IPS DF 19.7 (cell line): ENCODE measurements at regions not wholly inside any gene's neighbourhood (a gene's known extent, or its start where the extent isn't known, plus 50 kb on each side); places are given as distances from the start of the nearest gene placed in this dataset.

Experiments used
- DNase-seq: peaks from one replicate; pipeline ENCODE4 v3.0.0-alpha.2; 2013; ENCODE audit warnings: low read depth, low spot score

DNA sequence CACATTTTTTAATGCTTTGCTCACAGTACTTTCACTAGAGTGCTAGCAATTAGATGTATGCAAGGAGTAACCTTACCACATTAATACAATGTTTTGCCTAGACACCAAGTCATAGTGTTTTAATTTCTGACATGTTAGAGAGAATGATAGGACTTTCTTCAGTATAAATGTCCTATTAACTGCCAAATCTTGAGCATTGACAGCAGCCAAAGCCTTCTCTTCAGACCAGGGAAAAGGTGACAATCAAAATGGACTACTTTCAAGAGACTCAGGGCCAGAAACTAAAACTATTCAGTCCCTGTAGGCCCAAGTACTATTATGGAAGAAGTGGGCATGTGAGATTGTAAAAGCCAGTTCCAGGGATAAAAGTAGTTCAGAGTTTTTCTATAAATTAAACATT, 201.4 kb upstream of the PCDH15 start:
- DNase-seq: no peak

DNA sequence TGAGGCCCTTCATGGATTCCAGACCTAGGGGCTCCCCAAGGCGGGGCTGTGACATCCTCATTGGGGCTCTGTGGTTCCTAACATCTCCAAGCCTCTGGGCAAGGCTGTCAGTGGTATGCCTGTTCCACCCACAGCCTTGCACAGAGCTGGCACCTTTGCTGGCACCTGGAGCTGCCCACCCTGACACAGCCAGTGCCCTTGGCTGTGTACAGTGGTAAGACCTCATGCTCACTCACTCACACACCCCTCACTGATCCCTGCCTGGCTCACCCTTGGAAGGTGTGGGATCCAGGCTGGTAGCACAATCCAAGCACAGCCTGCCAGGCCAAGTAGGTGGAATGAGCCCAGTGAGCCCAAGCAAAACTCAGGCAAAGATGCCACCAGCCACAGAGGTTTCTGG, 200.4 kb upstream of the PCDH15 start:
- no peak for DNase-seq

DNA sequence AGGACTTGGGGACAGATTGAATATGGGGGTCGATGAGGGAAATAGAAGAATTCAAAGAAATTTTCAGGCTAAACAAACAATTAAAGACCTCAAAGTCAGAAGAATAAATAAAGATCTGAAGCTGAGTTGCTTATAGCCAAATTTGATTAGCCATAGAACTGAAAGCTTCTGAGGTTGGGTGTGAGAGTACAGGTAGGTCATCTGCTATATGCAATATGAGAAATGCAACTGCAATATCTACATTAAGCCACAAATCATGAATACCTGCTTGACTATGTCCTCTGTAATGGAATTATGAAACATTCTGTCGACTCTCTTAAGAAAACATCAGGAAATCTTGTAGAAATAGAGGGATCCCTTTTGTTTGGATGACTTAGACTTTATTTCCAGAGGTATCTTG, 192.1 kb upstream of the PCDH15 start:
- DNase-seq: no peak

DNA sequence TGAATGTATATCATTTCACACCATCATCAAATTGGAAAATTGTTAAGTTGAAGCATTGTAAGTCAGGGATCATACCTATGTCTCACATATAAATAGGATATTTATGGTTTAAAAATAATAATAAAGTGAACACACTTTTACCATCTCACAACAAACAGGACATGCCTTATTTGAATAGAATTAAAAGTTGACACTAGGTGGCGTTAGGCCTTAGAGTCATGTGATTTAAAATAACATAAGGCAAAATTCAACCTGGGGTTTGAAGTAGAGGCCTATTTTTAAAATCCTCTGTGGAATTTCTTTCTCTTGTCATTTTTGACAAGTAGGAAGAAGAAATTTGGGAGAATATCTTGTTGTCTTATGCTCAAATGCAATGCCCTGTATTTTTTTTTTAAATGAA, 184.7 kb upstream of the PCDH15 start:
- no peak for DNase-seq

DNA sequence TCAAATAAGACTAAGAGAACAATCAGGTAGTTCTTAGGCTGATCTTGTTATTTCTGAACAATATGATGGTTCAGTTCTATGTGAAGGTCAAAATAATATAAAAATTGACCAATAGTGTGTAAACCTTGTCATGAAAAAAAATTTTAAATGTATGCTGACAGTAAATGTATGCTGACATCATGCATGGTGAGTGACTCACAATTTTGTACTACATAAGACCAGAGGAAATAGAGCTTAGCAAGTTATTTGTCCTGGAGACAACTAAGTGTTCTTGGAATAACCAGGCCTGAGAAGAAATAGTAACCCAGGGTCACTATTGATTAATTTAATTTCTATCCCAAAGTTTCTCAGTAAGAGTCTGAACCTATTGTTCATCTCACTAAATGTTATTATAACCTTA, 182.2 kb upstream of the PCDH15 start:
- no peak for DNase-seq

DNA sequence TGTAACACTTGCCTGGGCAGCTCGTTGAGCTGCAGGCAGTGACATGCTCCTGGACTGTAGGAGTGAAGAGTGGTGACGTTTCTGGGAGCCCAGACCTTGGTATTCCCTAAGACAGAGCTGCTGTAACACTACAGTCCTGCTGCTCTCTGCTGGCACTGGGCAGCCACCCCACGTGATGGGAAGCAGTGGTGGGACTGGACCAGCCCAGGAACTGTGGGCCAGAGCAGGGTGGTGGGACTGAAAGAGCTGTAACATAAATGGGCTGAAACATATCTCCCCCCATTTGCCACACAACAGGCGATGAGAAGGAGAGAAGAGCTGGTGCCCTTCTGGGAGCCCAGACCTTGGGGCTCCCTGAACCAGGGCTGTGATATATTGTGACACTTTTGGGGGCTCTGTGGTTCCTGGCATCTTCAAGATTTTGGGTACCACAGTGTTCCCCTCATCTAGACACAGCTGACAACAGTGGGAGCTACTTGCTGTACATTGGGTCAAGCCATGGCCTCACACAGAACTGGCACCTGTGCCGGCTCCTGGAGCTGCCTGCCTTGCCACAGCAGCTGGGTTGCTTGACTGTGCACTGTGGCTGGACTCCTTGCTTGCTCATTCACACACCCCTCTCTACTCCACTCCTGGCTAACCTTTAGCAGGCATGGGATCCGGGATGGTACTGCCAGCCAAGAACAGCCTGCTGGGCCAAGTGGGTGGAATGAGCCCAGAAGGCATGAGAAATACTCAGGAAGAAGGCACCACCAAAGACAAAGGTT, 161.3 kb upstream of the PCDH15 start:
- no peak for DNase-seq

DNA sequence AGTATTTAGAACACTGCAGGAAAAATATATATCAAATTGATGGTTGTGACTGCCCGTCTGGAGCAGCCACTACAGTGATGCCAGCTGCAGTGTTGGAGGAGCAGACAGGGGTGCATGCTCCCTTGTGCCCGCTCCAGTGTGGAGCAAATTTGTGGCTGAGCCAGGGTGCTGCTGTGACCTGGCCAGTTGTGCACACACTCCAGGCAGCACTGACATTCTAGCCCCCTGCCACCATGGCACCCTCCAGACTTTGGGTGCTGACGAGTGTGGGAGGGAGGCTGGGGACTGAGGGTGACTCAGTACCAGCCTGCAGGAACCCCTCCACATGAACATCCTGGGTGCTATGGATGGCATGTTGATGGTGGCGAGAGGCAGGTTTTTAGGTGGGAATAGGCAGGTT, 160.0 kb upstream of the PCDH15 start:
- DNase-seq: no peak

DNA sequence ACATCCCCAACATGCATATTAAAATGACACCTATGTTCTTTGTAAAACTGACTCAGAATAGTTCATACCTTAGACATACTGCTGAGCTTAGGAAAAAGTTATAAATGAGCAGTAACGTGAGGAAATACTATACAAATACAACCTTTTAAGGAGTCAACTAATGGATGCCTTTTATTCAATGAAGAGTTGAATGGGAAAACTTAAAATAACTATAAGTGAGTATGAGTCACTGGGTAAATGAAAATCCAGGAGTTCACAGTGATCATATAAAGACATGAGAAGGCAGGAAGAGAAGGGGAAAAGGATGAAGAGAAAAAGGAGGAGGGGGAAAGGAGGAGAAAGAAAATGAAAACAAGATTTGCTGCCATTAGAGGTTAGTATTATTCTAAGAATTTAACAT, 157.8 kb upstream of the PCDH15 start:
- no peak for DNase-seq

DNA sequence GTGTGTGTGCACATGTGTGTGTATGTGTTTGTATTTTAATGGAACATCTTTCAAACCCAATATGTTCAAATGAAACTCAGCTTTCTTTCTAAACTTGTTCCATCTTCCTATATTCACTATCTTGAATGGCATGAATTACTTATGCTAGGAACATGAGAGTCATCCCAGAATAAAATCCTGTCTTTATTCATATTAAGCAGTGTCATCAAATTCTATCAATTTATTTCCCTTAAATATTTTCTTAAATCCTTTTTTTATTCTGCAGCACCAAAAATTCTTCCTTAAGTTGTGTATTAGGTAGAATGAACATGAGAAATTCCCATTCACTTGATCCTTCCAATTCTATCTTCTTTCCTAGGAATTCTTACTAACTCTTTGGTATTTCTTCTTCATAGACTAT, 146.6 kb upstream of the PCDH15 start:
- no peak for DNase-seq

DNA sequence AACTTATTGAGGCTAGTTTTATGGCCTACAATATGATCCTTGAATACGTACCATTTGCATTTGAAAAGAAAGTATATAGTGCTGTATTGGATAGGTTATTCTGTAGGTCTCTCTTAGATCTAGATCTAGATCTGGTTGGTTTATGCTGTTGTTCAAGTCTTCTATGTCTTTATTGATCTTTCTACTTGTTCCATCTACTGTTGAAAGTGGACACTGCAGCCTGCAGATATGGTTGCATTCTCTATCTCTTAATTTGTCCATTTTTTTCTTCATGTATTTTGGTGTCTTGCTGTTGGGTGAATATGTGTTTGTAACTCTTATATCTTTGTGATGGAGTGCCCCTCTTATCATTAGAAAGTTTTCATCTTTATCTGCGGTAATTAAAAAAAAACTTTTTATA, 139.4 kb upstream of the PCDH15 start:
- no peak for DNase-seq

DNA sequence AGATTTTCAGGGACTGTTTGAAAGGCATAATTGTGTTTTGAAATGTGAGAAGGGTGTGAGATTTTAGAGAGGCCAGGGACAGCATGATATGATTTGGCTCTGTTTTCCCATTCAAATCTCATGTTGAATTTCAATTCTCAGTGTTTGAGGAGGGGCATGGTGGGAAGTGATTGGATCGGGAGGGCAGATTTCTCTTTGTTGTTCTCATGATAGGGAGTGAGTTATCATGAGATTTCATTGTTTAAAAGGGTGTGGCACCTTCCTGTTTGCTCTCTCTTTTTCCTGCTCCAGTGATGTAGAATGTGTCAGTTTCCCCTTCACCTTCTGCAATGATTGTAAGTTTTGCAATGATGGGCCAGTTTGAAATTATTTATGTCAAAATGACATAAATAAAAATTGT, 113.0 kb upstream of the PCDH15 start:
- no peak for DNase-seq

DNA sequence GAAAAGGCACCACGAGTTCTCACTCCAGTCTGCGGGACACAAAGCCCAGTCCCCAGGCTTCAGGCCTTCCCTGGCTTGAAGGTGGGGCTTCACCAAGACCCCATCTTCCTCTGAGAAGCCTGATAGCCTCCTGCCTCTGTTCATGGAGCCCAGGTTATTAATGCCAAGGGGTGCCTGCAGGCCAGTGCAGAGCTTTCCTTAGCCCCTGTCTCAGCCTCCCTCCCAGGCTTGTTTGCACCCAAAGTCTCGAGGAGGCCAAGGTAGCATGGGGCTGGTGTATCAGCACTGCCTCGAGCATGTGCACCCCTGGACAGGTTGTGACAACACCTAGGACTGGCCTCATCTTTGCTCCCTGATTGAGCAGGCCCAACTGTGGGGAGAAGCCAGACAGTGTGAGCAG, 108.1 kb upstream of the PCDH15 start:
- no peak for DNase-seq

DNA sequence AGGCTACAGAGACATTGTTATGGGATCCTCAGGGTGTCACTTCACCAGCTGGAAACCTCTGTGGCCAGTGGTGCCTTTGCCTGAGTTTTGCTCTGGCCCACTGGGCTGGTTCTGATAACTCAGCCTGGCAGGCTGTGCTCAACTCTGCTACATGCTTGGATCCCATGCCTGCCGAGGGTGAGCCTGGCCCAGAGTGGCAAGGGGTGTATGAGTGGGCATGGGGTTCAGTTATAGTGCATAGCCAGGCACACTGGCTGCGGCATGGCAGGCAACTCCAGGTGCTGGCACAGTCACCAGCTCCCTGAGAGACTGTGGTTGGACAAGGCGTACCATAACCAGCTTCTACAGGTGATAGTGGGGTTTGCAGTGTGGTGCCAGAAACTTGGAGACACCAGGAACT, 107.0 kb upstream of the PCDH15 start:
- DNase-seq: no peak

DNA sequence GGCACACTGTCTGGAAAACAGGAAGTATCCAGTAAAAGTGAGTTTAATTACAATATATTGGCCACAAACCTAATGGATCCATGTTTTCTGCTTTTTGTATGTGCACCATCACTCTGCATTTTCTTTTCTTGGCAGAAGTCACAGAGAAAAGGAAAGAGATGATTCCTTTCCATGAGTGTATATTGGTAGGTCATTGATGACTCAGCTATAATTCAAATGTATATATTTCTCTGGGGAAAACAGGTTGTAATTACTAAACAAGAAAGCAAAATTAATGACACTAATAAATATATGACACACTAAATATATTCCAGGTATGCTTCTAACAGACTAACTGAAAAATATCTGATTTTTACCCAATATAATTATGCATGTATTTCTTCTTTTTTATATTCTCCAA, 105.9 kb upstream of the PCDH15 start:
- DNase-seq: no peak

DNA sequence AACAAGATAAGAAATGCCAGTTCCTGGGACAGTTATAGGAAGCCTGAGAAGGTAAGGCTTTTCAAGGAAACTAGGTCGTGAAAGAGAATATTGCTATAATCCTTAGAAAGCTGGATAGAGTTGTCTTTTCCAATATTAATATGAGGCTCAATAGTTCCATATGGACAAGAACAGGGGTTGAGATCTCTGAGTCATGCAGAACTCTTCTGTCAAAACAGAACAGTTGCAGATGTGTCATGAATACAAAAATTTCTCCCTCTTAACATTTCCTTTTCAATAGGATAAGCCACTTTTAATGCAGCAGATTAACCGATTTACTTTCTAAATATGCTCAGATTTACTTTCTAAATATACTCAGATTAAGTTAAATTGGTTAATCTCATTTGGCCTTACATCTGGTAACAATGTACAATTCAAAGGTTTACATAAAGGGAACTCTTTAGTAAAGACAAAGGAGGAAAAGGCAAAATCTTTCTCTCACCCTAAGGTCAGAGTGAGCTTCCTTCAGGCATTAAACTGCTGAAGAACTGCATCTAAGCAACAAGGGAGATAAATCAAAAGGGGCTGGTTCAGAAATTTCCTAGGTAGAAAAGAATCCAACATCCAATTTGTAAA, 104.7 kb upstream of the PCDH15 start:
- DNase-seq: no peak

DNA sequence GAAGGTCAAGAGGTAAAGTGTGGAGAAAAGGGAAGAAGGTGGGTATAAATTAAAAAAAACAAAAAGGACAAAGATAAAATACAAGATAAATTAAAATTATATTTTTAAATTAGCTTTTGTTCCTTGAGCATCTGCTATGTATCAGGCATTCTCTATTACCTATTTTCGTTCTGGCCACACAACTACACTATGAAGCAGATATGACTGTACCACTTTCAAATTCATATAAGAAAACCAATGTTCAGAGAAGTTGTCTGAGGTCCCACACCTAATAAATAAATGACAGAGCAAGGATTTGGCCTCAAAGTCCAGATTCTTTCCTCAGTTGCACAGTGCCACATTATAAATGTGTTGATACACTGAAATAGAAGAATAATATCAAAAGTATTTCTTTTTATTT, 103.8 kb upstream of the PCDH15 start:
- DNase-seq: no peak

DNA sequence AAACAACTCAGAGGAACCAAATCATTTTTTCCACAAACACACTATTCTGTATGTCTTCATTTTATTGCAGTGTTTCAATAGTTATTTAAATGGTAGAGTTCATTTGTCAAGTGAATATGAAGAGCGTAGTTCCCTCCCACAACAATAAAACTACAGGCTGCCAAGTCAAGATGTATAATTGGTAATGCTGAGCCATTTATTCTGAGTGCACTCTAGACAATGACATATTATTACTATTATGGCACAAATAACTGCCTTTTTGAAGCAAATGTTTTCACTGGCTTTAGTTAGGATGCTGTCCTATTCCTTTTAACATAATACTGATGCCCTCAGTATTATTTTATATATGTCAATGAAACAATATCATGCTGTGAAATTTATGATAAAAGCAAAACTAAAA, 102.7 kb upstream of the PCDH15 start:
- DNase-seq: no peak

DNA sequence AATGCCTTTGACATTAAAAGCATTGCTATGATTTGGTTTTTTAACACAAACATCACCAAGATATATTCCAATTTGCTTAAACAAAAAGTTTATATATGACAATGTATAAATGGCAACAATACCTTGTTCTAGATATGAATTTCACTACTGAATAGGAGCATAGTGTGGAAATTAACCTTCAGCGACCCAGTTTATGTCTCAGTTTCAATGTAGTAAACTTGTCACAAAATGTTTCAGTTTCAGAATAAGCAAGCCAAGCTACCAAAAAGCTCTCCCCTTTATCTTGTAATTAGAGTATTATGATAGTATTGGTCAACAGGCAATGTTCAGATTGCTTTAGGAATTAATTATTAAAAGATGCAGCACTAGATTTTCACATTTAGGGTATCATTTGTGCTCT, 99.6 kb upstream of the PCDH15 start:
- no peak for DNase-seq

DNA sequence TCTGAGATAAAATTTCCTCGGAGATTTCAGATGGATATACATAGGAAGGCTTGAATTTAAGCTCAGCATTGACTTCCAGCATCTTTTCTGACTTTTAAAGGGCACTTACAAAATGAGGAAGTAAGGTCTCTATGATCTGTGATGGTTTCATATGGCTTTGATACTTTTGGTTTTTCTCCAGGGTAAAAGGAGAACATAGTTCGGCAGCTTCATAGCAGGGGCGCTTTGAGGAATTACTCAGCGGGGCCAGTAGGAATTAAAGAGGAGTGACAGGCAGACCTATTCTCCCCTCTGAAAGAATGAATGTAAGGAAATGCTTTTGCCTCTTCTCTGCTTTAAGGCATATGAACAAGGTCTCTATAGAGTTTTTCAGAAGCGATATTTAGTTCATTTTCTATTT, 80.0 kb upstream of the PCDH15 start:
- no peak for DNase-seq

DNA sequence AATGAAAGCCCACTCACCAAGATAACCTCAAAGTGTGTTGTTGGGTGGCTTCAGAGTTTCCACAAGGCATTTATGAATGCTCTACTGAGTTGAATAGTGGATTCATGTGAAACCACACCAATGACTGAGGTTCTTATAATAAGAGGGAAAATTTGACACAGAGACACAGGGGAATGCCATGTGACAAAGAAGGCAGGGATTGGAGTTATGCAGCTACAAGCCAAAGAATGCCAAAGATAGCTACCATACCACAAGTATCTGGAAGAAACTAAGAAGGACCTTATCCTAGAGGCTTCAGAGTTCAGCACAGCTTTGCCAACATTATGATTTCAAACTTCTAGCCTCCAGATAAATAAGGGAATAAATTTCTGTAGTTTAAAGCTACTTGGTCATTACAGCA, 68.0 kb upstream of the PCDH15 start:
- DNase-seq: no peak

DNA sequence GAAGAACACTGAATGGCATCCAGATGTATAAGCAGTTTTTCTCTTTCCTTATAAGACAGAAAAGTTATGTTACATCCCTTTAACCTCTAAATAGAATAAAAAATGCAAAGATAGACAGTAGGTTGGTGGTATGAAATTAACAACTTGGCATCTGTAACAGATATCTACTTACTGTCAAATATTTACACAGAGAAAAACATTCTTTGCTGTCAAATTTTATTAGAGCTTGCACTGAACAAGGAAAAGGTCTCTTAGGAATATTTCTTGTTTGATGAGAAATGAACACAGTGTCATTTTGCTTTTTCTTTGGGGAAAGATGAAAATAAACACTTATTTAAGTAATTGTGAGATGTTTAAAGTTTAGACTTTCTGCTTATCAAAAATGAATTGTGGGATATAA, 65.6 kb upstream of the PCDH15 start:
- no peak for DNase-seq

DNA sequence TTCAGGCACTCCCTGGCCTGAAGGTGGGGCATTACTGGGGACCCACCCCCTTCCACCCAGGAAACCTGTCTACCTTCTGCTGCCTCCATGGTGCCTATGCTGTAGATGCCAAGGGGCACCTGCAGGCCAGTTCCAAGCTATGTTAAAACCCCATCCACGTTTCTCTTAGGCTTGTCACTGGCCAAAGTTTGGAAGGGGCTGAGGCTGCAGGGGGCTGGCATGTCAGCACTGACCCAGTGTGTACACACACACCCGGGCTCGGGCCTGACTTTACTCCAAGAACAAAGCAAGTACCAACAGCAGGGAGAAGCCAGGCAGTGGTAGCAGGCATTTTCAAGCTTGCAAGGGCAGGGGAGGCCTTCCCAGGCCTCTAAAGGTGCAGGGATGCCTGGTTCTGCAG, 53.8 kb upstream of the PCDH15 start:
- DNase-seq: no peak

DNA sequence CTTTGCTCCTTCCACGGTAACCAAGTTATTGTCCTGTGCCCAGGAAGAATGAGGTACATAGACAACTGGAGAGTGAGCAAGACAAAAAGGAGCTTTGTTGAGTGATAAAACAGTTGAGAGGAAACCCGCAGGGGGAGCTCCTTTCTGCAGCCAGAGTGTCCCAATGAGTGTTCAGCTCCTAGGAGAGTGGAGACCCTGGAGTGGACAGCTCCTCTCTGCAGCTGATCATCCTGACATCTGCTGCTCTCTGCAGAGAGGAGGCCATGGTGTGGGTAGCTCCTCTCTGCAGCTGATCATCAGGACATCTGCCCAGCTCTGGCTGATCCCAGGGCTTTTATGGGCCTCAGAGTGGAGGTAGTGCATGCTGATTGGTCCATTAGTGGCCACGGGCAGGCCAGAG, 53.4 kb upstream of the PCDH15 start:
- no peak for DNase-seq

DNA sequence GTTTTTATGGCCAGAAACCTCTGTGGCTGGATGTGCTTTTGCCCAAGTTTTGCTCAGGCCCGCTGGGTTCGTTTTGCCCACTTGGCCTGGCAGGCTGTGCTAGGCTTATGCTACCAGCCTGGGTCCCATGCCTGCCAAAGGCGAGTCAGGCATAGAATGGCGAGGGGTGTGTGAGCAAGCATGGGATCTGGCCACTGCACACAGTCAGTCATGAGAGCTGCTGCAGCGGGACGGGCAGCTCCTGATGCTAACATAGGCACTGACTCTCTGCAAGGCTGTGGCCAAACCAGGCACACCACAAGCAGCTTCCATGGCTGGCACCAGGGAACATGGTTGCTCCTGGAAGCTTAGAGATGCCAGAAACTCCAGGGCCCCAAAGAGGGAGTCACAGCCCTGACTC, 52.9 kb upstream of the PCDH15 start:
- no peak for DNase-seq
